ENCODE measurements at regions not wholly inside any gene's neighbourhood (a gene's known extent, or its start where the extent isn't known, plus 50 kb on each side); places are given as distances from the start of the nearest gene placed in this dataset.

- Histone ChIP-seq H3K4me1 (ENCODE audit: control insufficient read depth, extremely low read depth, insufficient read depth, low read length) (no peaks in the 10 kb centered on the region), H2AFZ (ENCODE audit: low read depth, low read length) (no peak overlapping the region), H3K4me2 (ENCODE audit: insufficient read depth, low read length) (no peak overlapping the region), H3K27me3 (ENCODE audit: control insufficient read depth in 2 of 2, insufficient read depth in 2 of 2, low read length in 2 of 2) (no peaks in the 10 kb centered on the region), H3K4me3 (replicated peaks in 1 of 3; ENCODE audit: insufficient read depth in 1 of 3, low read depth in 1 of 3, low read length in 3 of 3) (no peak overlapping the region), H3K79me2 (ENCODE audit: control insufficient read depth, insufficient read depth, low read length) (no peaks in the 10 kb centered on the region), H3K9ac (replicated peaks; ENCODE audit: extremely low read depth, insufficient read depth, low read length) (no peak overlapping the region), H4K20me1 (replicated peaks; ENCODE audit: control insufficient read depth, extremely low read depth, insufficient read depth, low read length) (no peaks in the 10 kb centered on the region), H3K9me3 (replicated peaks; ENCODE audit: control insufficient read depth, insufficient read depth, low read length) (no peaks in the 10 kb centered on the region), H3K9me1 (replicated peaks; ENCODE audit: control insufficient read depth, extremely low read depth, insufficient read depth, low read length) (no peaks in the 10 kb centered on the region), H3K36me3 (ENCODE audit: control insufficient read depth in 2 of 2, extremely low read depth in 1 of 2, insufficient read depth in 2 of 2, low read length in 2 of 2) (no peaks in the 10 kb centered on the region), H3K27ac (ENCODE audit: insufficient read depth, low read depth, low read length) (no peak overlapping the region)
- TF ChIP-seq, protein P1, sequence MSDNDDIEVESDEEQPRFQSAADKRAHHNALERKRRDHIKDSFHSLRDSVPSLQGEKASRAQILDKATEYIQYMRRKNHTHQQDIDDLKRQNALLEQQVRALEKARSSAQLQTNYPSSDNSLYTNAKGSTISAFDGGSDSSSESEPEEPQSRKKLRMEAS (IDR thresholded peaks at IDR 0.05; ENCODE audit: insufficient read depth, insufficient read length), result no peak
- TF ChIP-seq FOS (IDR thresholded peaks at IDR 0.05; ENCODE audit: borderline replicate concordance, insufficient read depth, low read length) (no peak), EZH2 (IDR thresholded peaks at IDR 0.05; ENCODE audit: borderline replicate concordance, low read depth, low read length, severe bottlenecking) (no peak), MYC (IDR thresholded peaks at IDR 0.05; ENCODE audit: low read depth, low read length) (no peak), POLR2A (IDR thresholded peaks at IDR 0.05; ENCODE audit: low read depth, low read length) (no peak), POLR2AphosphoS5 (IDR thresholded peaks at IDR 0.05; ENCODE audit: insufficient read depth, low read depth, low read length) (no peak), GATA2 (IDR thresholded peaks at IDR 0.05; ENCODE audit: insufficient read depth, insufficient read length, low read depth, low read length) (no peak), JUN (IDR thresholded peaks at IDR 0.05; ENCODE audit: borderline replicate concordance, insufficient read depth, insufficient read length, low read depth) (no peak)
- TF ChIP-seq, protein P2, sequence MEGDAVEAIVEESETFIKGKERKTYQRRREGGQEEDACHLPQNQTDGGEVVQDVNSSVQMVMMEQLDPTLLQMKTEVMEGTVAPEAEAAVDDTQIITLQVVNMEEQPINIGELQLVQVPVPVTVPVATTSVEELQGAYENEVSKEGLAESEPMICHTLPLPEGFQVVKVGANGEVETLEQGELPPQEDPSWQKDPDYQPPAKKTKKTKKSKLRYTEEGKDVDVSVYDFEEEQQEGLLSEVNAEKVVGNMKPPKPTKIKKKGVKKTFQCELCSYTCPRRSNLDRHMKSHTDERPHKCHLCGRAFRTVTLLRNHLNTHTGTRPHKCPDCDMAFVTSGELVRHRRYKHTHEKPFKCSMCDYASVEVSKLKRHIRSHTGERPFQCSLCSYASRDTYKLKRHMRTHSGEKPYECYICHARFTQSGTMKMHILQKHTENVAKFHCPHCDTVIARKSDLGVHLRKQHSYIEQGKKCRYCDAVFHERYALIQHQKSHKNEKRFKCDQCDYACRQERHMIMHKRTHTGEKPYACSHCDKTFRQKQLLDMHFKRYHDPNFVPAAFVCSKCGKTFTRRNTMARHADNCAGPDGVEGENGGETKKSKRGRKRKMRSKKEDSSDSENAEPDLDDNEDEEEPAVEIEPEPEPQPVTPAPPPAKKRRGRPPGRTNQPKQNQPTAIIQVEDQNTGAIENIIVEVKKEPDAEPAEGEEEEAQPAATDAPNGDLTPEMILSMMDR (IDR thresholded peaks at IDR 0.05; ENCODE audit: extremely low read depth in 1 of 2, insufficient read depth in 1 of 2, low read depth in 1 of 2, low read length in 2 of 2), result no peak
- intact Hi-C loops (cut with micrococcal nuclease) (no loop called here), dilution Hi-C loops (cut with MboI; ENCODE audit: extremely low pct_ligation_motif_present, low sequenced_read_pairs) (no loop called here)
- no TSS peak for BruUV-seq (replicated peaks)
- DNase-seq (ENCODE audit: low read depth, low spot score) (no peak), FAIRE-seq (no peak)
- CTCF ChIA-PET, result no interaction called here
- POLR2A ChIA-PET, result no interaction called here
These were observed 82.3 kb upstream of the TIAM1 start for GRCh38 chr21:31426235-31426797.
